ENCODE measurements at regions not wholly inside any gene's neighbourhood (a gene's known extent, or its start where the extent isn't known, plus 50 kb on each side); places are given as distances from the start of the nearest gene placed in this dataset.

- no peak overlapping the region for H3K27ac ChIP-seq
Measured at GRCh38 chr6:28764014-28764723, 159.6 kb downstream of the TRIM27 start.

GRCh38 chr6:28764761-28765282 lies 159.0 kb downstream of the TRIM27 start:
- no peak for TF ChIP-seq CTCF (IDR thresholded peaks at IDR 0.05)
- H3K36me3 ChIP-seq, result no peaks in the 10 kb centered on the region
- DNase-seq (no peak), ATAC-seq (no peak)
- H3K27ac ChIP-seq, result no peak overlapping the region
- peaks cover 89% of the 10 kb centered on the region for H3K27me3 ChIP-seq
- H3K4me3 ChIP-seq, result no peak overlapping the region
- H3K4me1 ChIP-seq, result no peaks in the 10 kb centered on the region
- intact Hi-C loops (cut with DNase I), result no loop called here
- no peaks in the 10 kb centered on the region for H3K9me3 ChIP-seq

More at GRCh38 chr6:28764014-28764723, 159.6 kb downstream of the TRIM27 start:
- H3K9me3 ChIP-seq, result no peaks in the 10 kb centered on the region
- no peak for TF ChIP-seq CTCF (IDR thresholded peaks at IDR 0.05)
- no peaks in the 10 kb centered on the region for H3K4me1 ChIP-seq
- DNase-seq (no peak), ATAC-seq (no peak)
- intact Hi-C loops (cut with DNase I), result no loop called here
- no peaks in the 10 kb centered on the region for H3K36me3 ChIP-seq
- H3K4me3 ChIP-seq, result no peak overlapping the region
- peaks cover 89% of the 10 kb centered on the region for H3K27me3 ChIP-seq

GRCh38 chr6:28765978-28766351 lies 157.8 kb downstream of the TRIM27 start:
- peaks cover 90% of the 10 kb centered on the region for H3K27me3 ChIP-seq
- no peak overlapping the region for H3K4me3 ChIP-seq
- ATAC-seq (no peak), DNase-seq (no peak)
- no peak overlapping the region for H3K27ac ChIP-seq
- TF ChIP-seq CTCF (IDR thresholded peaks at IDR 0.05), result no peak
- no peaks in the 10 kb centered on the region for H3K36me3 ChIP-seq
- no peaks in the 10 kb centered on the region for H3K4me1 ChIP-seq
- intact Hi-C loops (cut with DNase I), result no loop called here
- H3K9me3 ChIP-seq, result no peaks in the 10 kb centered on the region

- Histone ChIP-seq H3K9me3 (no peaks in the 10 kb centered on the region), H3K4me1 (no peaks in the 10 kb centered on the region), H3K27me3 (peaks cover 90% of the 10 kb centered on the region), H3K36me3 (no peaks in the 10 kb centered on the region), H3K4me3 (no peak overlapping the region), H3K27ac (no peak overlapping the region)
- ATAC-seq (no peak), DNase-seq (no peak)
- intact Hi-C loops (cut with DNase I), result no loop called here
- TF ChIP-seq CTCF (IDR thresholded peaks at IDR 0.05), result no peak
Measured at GRCh38 chr6:28766426-28766825, 157.4 kb downstream of the TRIM27 start.

- Histone ChIP-seq H3K9me3 (no peaks in the 10 kb centered on the region), H3K27me3 (peaks cover 95% of the 10 kb centered on the region), H3K36me3 (no peaks in the 10 kb centered on the region), H3K27ac (no peak overlapping the region), H3K4me1 (no peaks in the 10 kb centered on the region), H3K4me3 (no peak overlapping the region)
- DNase-seq, result no peak
- intact Hi-C loops (cut with DNase I), result no loop called here
- ATAC-seq, result no peak
- TF ChIP-seq CTCF (IDR thresholded peaks at IDR 0.05), result no peak
Measured at GRCh38 chr6:28767133-28767532, 156.7 kb downstream of the TRIM27 start.
